Activated T-cell treated with anti-CD3 and anti-CD28 coated beads, Interleukin-2, amount 50 U/mL, for 24 hours (primary cell): ENCODE measurements at regions not wholly inside any gene's neighbourhood (a gene's known extent, or its start where the extent isn't known, plus 50 kb on each side); places are given as distances from the start of the nearest gene placed in this dataset.
"Not testable (repeated sequence)": the region's sequence is repeated elsewhere in the genome, so short reads cannot be mapped to it uniquely, and the experiment has no call there.

Source experiments
- DNase-seq: peaks from one replicate; pipeline ENCODE4 v3.0.0-alpha.2; 2020
- H3K27ac Mint-ChIP-seq: 2 replicates; pipeline ENCODE4 v1.8.0; 2020; ENCODE audit warnings: mild to moderate bottlenecking, mixed read lengths
- H3K27me3 Mint-ChIP-seq: 2 replicates; pipeline ENCODE4 v1.8.0; 2020; ENCODE audit warnings: mixed read lengths
- H3K36me3 Mint-ChIP-seq: 2 replicates; pipeline ENCODE4 v1.8.0; 2020; ENCODE audit warnings: low read depth, mixed read lengths
- H3K4me1 Mint-ChIP-seq: 2 replicates; pipeline ENCODE4 v1.8.0; 2020; ENCODE audit warnings: low read depth, mixed read lengths
- H3K4me3 Mint-ChIP-seq: 2 replicates; pipeline ENCODE4 v1.8.0; 2020; ENCODE audit warnings: mild to moderate bottlenecking, moderate library complexity, mixed read lengths
- H3K9me3 Mint-ChIP-seq: 2 replicates; pipeline ENCODE4 v1.8.0; 2020; ENCODE audit warnings: mixed read lengths

DNA sequence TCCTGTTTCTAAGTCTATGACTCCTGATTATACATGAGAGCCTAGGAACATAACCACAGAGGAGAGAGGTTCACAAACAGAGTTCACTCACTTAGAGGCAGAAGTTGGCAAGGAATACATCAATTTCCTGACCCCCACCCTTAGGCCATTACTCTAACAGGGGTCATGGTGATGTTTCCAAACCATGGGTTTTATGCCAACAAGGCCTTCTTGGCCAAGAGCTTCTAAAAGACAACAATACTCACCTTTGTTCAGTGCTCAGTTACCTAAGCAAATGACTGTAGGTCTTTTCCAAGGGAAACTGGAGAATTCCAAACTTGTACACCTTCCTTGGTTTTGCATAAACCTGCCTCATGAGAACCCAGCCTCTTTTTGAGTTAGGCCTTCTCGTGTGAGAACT is 52.6 kb downstream of the ERICH4 start:
- no peak overlapping the region for H3K4me3 Mint-ChIP-seq
- no peaks in the 10 kb centered on the region for H3K36me3 Mint-ChIP-seq
- peaks cover 21% of the 10 kb centered on the region for H3K27me3 Mint-ChIP-seq
- no peak for DNase-seq
- no peaks in the 10 kb centered on the region for H3K9me3 Mint-ChIP-seq
- no peak overlapping the region for H3K27ac Mint-ChIP-seq
- H3K4me1 Mint-ChIP-seq = no peaks in the 10 kb centered on the region

DNA sequence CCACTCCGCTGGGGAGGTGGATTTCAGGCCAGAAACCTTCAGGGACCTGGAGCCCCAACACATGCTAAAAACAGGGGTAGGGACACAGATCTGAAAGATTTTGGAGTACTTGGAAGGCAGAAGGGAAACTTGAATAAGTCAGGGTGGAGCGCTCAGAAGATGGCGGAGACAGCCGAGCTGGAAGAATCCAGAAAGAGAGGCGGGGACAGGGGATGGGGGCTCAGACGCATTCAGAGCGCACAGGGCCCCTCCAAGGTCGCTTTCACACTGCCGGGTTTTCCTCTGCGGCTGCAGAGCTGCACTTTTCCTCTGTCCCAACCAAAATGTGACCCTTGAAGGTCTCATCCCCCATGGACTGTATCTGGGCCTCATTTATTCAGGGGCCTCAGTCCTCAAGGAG is 56.9 kb downstream of the ERICH4 start:
- no peak for DNase-seq
- Mint-ChIP-seq H3K4me3 (no peak overlapping the region), H3K4me1 (peaks cover 3% of the 10 kb centered on the region), H3K27ac (no peak overlapping the region), H3K27me3 (peaks cover 40% of the 10 kb centered on the region), H3K36me3 (no peaks in the 10 kb centered on the region), H3K9me3 (no peaks in the 10 kb centered on the region)

DNA sequence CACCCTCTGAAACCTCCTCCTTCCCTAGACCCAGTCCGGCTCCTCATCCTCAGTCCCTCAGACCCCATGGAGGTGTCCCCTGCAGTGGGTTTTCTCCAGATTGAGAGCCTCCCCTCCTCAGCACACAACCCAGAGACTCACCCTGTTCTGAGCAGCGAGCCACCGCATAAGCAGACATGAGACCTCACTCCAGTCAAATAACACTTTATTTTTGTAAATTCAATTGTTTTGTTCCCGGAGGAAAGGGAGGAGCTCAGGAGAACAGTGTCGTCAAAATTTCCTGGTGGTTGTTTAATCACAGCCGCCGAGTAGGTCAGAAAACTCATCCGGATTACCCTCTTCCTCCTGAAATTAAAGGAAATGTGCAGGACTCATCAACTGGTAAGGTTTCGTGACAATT is 57.5 kb downstream of the ERICH4 start:
- peaks cover 3% of the 10 kb centered on the region for H3K4me1 Mint-ChIP-seq
- H3K27ac Mint-ChIP-seq = no peak overlapping the region
- H3K4me3 Mint-ChIP-seq = no peak overlapping the region
- no peaks in the 10 kb centered on the region for H3K36me3 Mint-ChIP-seq
- DNase-seq = no peak
- no peaks in the 10 kb centered on the region for H3K9me3 Mint-ChIP-seq
- H3K27me3 Mint-ChIP-seq = peaks cover 46% of the 10 kb centered on the region

DNA sequence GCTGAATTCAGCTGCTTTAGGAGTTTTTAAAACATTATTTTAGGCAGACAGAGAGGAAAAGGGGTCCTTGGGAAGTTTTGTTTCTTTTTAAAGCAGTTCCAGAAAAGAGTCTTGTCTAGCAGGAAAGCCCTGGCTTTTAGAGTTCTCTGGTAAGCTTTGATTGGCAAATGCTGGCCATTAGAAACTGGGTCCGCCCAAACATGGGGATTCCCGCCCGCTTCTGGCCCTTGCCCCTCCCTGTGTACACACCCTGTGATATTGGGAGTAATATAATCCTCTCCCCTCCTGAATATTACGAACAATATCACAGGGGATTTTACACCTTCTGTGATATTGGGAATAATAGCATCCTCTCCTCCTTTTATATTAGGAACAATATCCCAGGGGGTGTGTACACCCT is 58.9 kb downstream of the ERICH4 start:
- peaks cover 3% of the 10 kb centered on the region for H3K4me1 Mint-ChIP-seq
- H3K27me3 Mint-ChIP-seq = peaks cover 51% of the 10 kb centered on the region
- no peaks in the 10 kb centered on the region for H3K36me3 Mint-ChIP-seq
- H3K27ac Mint-ChIP-seq = no peak overlapping the region
- no peaks in the 10 kb centered on the region for H3K9me3 Mint-ChIP-seq
- H3K4me3 Mint-ChIP-seq = no peak overlapping the region
- no peak for DNase-seq

DNA sequence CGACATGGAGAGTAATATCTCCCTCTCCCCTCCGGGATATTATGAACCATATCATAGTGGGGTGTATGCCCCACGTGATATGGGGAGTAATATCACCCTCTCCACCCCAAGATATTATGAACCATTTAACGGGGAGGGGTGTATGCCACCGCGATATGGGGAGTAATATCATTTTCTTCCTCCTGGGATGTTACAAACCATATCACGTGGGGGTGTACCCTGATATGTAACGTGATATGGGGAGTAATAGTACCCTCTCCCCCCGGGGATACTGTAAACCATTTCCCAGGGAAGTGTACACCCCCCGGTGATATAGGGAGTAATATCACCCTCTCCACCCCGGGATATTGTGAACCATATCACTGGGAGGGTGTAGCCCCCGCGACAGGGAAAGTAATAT is 62.1 kb downstream of the ERICH4 start:
- no peak for DNase-seq
- Mint-ChIP-seq H3K27me3 (peaks cover 36% of the 10 kb centered on the region), H3K4me1 (peaks cover 3% of the 10 kb centered on the region), H3K9me3 (no peaks in the 10 kb centered on the region), H3K4me3 (no peak overlapping the region), H3K27ac (no peak overlapping the region), H3K36me3 (no peaks in the 10 kb centered on the region)

DNA sequence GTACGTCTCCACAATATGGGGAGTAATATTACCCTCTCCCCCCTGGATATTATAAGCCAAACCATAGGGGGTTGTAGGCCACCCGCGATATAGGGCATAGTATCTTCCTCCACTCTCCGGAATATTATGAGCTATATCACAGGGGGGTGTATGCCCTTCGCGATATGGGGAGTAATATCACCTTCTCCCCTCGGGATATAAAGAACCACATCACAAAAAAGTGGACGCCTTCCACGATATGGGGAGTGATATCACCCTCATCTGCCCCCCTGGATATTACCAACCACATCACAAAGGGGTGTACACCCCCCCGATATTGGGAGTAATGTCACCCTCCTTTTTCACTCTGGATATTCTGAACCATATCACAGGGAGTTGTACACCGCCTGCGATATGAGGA is 65.5 kb upstream of the CEACAM21 start:
- DNase-seq = no peak
- Mint-ChIP-seq H3K4me1 (no peaks in the 10 kb centered on the region), H3K27ac (no peak overlapping the region), H3K36me3 (no peaks in the 10 kb centered on the region), H3K4me3 (no peak overlapping the region), H3K27me3 (peaks cover 19% of the 10 kb centered on the region), H3K9me3 (no peaks in the 10 kb centered on the region)

DNA sequence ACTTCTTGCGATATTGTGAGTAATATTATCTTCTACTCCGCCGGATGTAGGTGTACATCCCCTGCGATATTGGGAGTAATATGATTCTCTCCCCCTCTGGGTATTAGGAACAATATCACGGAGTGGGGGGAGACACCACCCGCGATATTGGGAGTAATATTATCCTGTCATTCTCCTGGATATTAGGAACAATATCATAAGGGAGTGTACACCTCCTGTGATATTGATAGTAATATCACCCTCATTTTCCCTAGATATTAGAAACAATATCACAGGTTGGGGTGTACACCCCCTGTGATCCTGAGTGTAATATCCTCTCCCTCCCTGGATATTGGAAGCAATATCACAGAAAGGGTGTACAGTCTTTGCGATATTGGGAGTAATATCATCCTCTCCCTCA is 64.3 kb upstream of the CEACAM21 start:
- DNase-seq = no peak
- no peaks in the 10 kb centered on the region for H3K9me3 Mint-ChIP-seq
- H3K27ac Mint-ChIP-seq = no peak overlapping the region
- peaks cover 5% of the 10 kb centered on the region for H3K4me1 Mint-ChIP-seq
- H3K27me3 Mint-ChIP-seq = peaks cover 26% of the 10 kb centered on the region
- H3K4me3 Mint-ChIP-seq = no peak overlapping the region
- no peaks in the 10 kb centered on the region for H3K36me3 Mint-ChIP-seq

DNA sequence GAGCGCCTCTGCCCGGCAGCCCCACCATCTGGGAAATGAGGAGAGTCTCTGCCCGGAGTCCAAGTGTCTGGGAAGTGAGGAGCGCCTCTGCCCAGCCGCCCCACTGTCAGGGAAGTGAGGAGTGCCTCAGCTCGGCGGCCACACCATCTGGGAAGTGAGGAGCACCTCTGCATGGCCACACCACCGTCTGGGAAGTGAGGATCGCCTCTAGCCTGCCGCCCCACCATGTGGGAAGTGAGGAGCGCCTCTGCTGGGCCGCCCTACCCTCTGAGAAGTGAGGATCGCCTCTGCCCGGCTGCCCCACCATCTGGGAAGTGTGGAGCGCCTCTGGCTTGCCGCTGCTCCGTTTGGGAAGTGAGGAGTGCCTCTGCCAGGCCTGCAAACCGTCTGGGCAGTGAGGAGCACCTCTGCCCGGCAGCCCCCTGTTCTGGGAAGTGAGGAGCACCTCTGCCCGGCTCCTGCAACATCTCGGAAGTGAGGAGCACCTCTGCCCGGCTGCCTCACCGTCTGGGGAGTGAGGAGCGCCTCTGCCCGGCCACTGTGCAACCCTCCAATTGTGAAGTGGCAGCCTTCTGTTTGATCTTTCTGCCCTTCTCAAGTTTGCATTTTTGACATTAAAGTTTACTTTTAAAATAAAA is 60.8 kb upstream of the CEACAM21 start:
- H3K9me3 Mint-ChIP-seq = no peaks in the 10 kb centered on the region
- peaks cover 9% of the 10 kb centered on the region for H3K4me1 Mint-ChIP-seq
- H3K4me3 Mint-ChIP-seq = no peak overlapping the region
- peaks cover 25% of the 10 kb centered on the region for H3K27me3 Mint-ChIP-seq
- no peak for DNase-seq
- no peaks in the 10 kb centered on the region for H3K36me3 Mint-ChIP-seq
- H3K27ac Mint-ChIP-seq = no peak overlapping the region

DNA sequence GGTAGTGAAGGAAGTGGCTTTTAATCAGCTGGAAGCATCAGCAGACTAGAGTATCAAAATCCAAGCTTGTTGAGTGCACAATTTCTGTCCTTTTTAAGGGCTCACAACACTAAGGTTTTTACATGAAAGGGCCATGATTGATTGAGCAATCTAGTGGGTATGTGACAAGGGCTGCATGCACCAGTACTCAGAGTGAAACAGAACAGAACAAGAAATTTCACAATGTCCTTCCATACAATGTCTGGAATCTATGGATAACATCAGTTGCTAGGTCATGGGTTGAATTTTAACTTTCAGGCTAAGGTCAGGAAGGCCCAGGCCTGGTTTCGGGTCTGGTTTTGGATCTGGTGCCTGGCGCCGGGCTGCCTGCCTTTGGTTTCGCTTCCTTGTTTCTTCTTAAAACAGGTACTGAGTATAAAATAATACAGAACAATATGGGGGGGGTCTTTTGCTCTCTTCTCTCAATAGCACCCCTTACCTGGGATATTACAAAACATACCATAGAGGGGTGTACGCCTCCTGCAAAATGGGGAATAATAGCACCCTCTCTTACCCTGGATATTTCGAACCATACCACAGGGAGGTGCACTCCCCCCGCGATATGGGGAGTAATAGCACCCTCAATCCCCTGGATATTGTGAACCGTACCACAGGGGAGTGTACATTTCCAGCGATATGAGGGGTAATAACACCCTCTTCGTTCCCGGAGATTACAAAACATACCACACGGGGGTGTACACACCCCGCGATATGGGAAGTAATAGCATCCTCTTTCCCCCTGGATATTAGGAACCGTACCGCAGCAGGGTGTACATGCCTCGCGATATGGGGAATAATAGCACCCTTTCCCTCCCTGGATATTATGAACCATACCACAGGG is 59.4 kb upstream of the CEACAM21 start:
- H3K27me3 Mint-ChIP-seq = peaks cover 30% of the 10 kb centered on the region
- not testable (repeated sequence) for H3K9me3 Mint-ChIP-seq, H3K36me3 Mint-ChIP-seq, H3K27ac Mint-ChIP-seq, DNase-seq, H3K4me3 Mint-ChIP-seq
- H3K4me1 Mint-ChIP-seq = peaks cover 20% of the 10 kb centered on the region

DNA sequence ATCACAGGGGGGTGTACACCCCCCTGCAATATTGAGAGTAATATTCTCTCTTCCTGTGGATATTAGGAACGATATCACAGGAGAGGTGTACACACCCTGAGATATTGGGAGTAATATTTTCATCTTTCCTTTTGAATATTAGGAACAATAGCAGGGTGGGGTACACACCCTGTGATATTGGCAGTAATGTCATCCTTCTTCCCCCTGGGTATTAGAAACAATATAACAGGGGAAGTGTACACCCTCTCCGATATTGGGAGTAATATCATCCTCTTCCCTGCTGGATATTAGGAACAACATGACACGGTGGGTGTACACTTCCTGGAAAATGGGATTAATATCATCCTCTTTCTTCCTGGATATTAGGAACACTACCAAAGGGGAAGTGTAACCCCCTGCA is 57.8 kb upstream of the CEACAM21 start:
- H3K27ac Mint-ChIP-seq = no peak overlapping the region
- H3K36me3 Mint-ChIP-seq = no peaks in the 10 kb centered on the region
- H3K4me1 Mint-ChIP-seq = peaks cover 33% of the 10 kb centered on the region
- no peaks in the 10 kb centered on the region for H3K9me3 Mint-ChIP-seq
- DNase-seq = no peak
- no peak overlapping the region for H3K4me3 Mint-ChIP-seq
- H3K27me3 Mint-ChIP-seq = peaks cover 26% of the 10 kb centered on the region

DNA sequence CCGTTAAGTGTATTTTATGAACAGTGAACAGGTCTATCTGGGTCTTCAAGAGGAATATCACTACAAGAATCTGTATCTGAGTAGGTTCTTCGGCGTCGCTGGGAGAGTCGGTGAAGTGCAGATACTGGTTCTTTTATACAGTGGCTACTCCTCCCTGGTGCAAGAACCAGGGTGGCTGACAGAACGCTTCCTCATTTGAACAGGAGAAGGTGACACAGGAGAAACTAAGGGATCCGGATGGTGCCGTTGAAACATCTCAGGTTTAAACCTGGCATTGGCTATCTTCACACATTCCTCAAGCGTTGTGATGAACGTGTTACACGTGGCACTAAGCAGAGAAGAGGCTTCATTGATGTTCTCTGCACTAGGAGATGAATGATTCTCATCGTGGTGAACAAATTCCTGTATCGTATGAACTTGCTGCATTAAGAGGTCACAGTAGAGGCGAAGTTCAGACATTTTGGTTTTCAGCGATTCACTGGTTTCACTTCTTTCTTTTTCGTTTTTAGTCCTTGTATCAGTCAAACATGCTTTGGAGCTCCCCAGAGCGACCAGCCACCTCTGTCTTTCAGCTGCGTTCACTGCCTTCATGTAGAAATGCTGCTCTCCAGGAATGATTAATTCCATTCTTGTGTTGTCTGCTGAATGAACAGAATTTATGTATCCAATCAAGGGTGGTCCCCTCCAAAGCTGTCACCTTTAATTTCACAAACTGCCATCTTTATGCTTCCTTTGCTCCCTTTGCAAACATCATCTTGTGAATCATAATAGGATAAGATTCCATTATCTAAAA is 54.6 kb upstream of the CEACAM21 start:
- DNase-seq, H3K9me3 Mint-ChIP-seq, H3K36me3 Mint-ChIP-seq: not testable (repeated sequence)
- Mint-ChIP-seq H3K27me3 (peaks cover 11% of the 10 kb centered on the region), H3K4me3 (peak overlapping the region; percentile 68), H3K27ac (peak overlapping the region; percentile 88), H3K4me1 (peaks cover 35% of the 10 kb centered on the region)

DNA sequence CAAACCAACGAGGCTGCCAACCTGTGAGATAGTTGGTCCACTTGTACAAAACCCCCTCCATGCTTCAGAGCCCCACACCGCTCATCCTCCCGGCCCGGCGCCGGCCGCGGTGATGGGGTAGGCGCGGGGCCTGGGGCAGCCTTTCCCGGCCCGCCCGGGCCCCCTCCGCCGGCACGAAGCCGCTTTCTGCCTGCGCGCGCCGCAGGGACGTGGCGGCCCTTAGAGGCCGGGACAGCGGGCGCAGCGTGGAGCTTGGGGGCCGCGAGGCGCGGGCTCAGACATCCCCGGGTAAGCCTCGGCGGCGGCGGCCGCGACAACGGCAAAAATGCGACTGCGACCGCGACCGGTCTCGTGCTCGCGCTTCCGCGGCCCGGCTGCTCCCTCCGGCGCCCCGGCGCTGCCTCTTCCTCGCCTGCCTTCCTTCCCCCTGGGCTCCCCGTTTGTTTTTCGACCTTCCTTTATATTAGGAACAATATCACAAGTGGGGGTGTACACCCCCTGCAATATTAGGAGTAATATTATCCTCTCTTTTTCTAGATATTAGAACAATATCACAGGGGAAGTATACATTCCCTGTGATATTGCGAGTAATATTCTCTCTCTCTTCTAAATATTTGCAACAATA is 53.9 kb upstream of the CEACAM21 start:
- Mint-ChIP-seq H3K27ac (peak overlapping the region; percentile 91), H3K4me1 (peaks cover 29% of the 10 kb centered on the region)
- DNase-seq = peak; percentile 71

DNA sequence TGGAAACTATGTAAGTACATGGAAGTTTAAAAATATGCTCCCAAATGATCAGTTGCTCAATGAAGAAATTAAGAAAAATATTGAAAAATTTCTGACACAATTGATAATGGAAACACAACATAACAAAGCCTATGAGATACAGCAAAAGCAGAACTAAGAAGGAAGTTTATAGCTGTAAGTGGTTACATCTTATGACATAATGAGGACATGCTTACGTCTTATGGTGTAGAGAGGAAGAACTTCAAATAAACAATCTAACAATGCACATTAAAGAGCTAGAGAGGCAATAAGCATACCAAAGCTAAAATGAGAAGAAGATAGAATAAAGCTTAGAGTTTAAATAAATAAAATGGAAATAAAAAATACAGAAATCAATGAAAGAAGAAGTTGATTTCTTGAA is 50.0 kb upstream of the CEACAM21 start:
- H3K27ac Mint-ChIP-seq = no peak overlapping the region

More for the DNA sequence above, 53.9 kb upstream of the CEACAM21 start:
- Mint-ChIP-seq H3K9me3 (no peaks in the 10 kb centered on the region), H3K27me3 (peaks cover 7% of the 10 kb centered on the region), H3K4me3 (peak overlapping the region; percentile 72), H3K36me3 (no peaks in the 10 kb centered on the region)

More for the DNA sequence above, 50.0 kb upstream of the CEACAM21 start:
- H3K36me3 Mint-ChIP-seq = peaks cover 14% of the 10 kb centered on the region
- peaks cover 4% of the 10 kb centered on the region for H3K27me3 Mint-ChIP-seq
- DNase-seq = no peak
- no peak overlapping the region for H3K4me3 Mint-ChIP-seq
- H3K4me1 Mint-ChIP-seq = peaks cover 49% of the 10 kb centered on the region
- H3K9me3 Mint-ChIP-seq = peaks cover 21% of the 10 kb centered on the region
